Esophagus squamous epithelium (tissue), 4 donors: ENCODE measurements at regions not wholly inside any gene's neighbourhood (a gene's known extent, or its start where the extent isn't known, plus 50 kb on each side); places are given as distances from the start of the nearest gene placed in this dataset.

ENCODE experiments used
- POLR2A ChIP-seq, 4 donors: fragments of 450-650 bp; IDR thresholded peaks; one replicate each; pipeline ENCODE4 v1.6.1; 2017; ENCODE audit warnings: antibody characterized with exemption in 4 of 4, mild to moderate bottlenecking in 4 of 4, moderate library complexity in 3 of 4
- TF ChIP-seq, protein P1 (sequence below), 6 experiments: fragments of 450-650 bp in 4 of 6; fragments of 200-600 bp in 2 of 6; sonication (generic) in 2 of 6; IDR thresholded peaks; one replicate each; pipeline ENCODE4 v1.5.1; 2016 to 2019; ENCODE audit warnings: antibody characterized with exemption in 6 of 6, mild to moderate bottlenecking in 4 of 6, moderate library complexity in 4 of 6

DNA sequence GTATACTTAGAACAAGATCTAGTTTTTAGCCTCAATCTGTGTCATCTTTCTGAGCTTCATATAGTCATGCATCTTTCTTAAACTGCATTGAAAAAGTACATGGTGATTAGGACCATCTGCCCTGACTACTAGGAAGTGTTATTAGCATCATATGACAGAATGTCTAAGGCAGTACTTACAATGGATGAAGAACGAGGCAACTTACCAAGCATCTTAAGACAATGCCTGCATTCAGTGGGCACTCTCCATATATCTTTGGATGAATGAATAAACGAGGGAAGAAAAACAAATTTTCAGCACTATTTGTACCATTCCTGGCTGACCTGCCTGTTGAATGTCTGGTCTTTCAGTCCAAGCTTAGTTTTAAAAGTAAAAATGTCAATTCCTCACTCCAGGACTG is 185.4 kb upstream of the EPHA3 start:
- no peak for TF ChIP-seq POLR2A (IDR thresholded peaks at IDR 0.05)
- TF ChIP-seq, protein P1, sequence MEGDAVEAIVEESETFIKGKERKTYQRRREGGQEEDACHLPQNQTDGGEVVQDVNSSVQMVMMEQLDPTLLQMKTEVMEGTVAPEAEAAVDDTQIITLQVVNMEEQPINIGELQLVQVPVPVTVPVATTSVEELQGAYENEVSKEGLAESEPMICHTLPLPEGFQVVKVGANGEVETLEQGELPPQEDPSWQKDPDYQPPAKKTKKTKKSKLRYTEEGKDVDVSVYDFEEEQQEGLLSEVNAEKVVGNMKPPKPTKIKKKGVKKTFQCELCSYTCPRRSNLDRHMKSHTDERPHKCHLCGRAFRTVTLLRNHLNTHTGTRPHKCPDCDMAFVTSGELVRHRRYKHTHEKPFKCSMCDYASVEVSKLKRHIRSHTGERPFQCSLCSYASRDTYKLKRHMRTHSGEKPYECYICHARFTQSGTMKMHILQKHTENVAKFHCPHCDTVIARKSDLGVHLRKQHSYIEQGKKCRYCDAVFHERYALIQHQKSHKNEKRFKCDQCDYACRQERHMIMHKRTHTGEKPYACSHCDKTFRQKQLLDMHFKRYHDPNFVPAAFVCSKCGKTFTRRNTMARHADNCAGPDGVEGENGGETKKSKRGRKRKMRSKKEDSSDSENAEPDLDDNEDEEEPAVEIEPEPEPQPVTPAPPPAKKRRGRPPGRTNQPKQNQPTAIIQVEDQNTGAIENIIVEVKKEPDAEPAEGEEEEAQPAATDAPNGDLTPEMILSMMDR (IDR thresholded peaks at IDR 0.05), result no peak
